A549 (cell line): ENCODE measurements at regions not wholly inside any gene's neighbourhood (a gene's known extent, or its start where the extent isn't known, plus 50 kb on each side); places are given as distances from the start of the nearest gene placed in this dataset.
"Not testable (repeated sequence)": the region's sequence is repeated elsewhere in the genome, so short reads cannot be mapped to it uniquely, and the experiment has no call there.

ENCODE experiments used
- ATAC-seq, 2 experiments: fragments of 200-7000 bp in 1 of 2; fragments of >200 bp in 1 of 2; cut with Nextera tagmentation in 1 of 2; cut with Tn5 transposase in 1 of 2; 3 replicates each; pipeline versions ENCODE4 v1.8.0 to v1.9.1; 2018 to 2020; ENCODE audit warnings: mild to moderate bottlenecking in 1 of 2, moderate library complexity in 1 of 2
- CTCF ChIA-PET: fragments of 300-600 bp; sonication (Branson Sonifier 250); formaldehyde crosslinking; extraction: SDS; loops from one replicate; lab custom pipeline; 2021; ENCODE audit warnings: antibody characterized with exemption, inconsistent platforms; lab: Yijun Ruan, JAX
- POLR2A ChIA-PET: fragments of 350-600 bp; formaldehyde crosslinking; extraction: SDS; loops from one replicate; lab custom pipeline; 2021; ENCODE audit warnings: antibody characterized with exemption, inconsistent platforms; lab: Yijun Ruan, JAX
- DNase-seq, 2 experiments: peaks; one replicate each; pipeline versions ENCODE4 v3.0.0 to v3.0.0-alpha.2; 2011 to 2016; ENCODE audit warnings: low read depth in 1 of 2, low spot score in 1 of 2
- FAIRE-seq: peaks from 2 replicates; lab custom pipeline; 2011; peaks lifted over from hg19 to GRCh38; lab: Jason Lieb, UNC
- H3K27ac ChIP-seq, 2 experiments: fragments of >200 bp; sonication (Bioruptor Twin); formaldehyde crosslinking; 3 replicates each; pipeline ENCODE4 v1.5.1; 2016 to 2017
- H3K4me1 ChIP-seq: fragments of >200 bp; sonication (Bioruptor Twin); formaldehyde crosslinking; 3 replicates; pipeline ENCODE4 v1.6.1; 2016
- H3K4me2 ChIP-seq: fragments of >200 bp; sonication (Bioruptor Twin); formaldehyde crosslinking; 3 replicates; pipeline ENCODE4 v1.6.1; 2016
- H3K4me3 ChIP-seq: fragments of >200 bp; sonication (Bioruptor Twin); formaldehyde crosslinking; 3 replicates; pipeline ENCODE4 v1.5.1; 2016
- H3K9me3 ChIP-seq: fragments of >200 bp; sonication (Bioruptor Twin); formaldehyde crosslinking; 3 replicates; pipeline ENCODE4 v1.6.1; 2016
- ATOH8 ChIP-seq: fragments of 250-450 bp; sonication (Bioruptor Pico); IDR thresholded peaks from 2 replicates; pipeline ENCODE4 v1.5.0; 2020; ENCODE audit warnings: low read depth, mild to moderate bottlenecking, moderate library complexity
- BHLHE40 ChIP-seq: IDR thresholded peaks from 2 replicates; pipeline ENCODE4 v1.6.1; 2012; ENCODE audit warnings: low read depth, low read length, inconsistent platforms
- CHD2 ChIP-seq: fragments of 150-350 bp; IDR thresholded peaks from 2 replicates; pipeline ENCODE4 v1.6.1; 2014; ENCODE audit warnings: low read length; ENCODE audit not compliant: partially characterized antibody
- CHD4 ChIP-seq: fragments of 200-600 bp; sonication (generic); IDR thresholded peaks from 2 replicates; pipeline ENCODE4 v1.6.1; 2016; ENCODE audit warnings: antibody characterized with exemption, mild to moderate bottlenecking, borderline replicate concordance
- EHF ChIP-seq: fragments of 250-450 bp; sonication (Bioruptor Pico); IDR thresholded peaks from 2 replicates; pipeline ENCODE4 v1.5.0; 2020; ENCODE audit warnings: mild to moderate bottlenecking
- ELK1 ChIP-seq: fragments of 150-350 bp; IDR thresholded peaks from 2 replicates; pipeline ENCODE4 v1.6.1; 2014; ENCODE audit warnings: low read depth, mild to moderate bottlenecking, low read length
- ESRRA ChIP-seq: fragments of 150-350 bp; IDR thresholded peaks from 2 replicates; pipeline ENCODE4 v1.6.1; 2014; ENCODE audit warnings: mild to moderate bottlenecking, low read length, borderline replicate concordance
- GATA3 ChIP-seq: IDR thresholded peaks from 2 replicates; pipeline ENCODE4 v1.6.1; 2012; ENCODE audit warnings: borderline replicate concordance
- HOXB5 ChIP-seq: fragments of 250-450 bp; sonication (Bioruptor Pico); IDR thresholded peaks from 2 replicates; pipeline ENCODE4 v1.5.0; 2020; ENCODE audit warnings: mild to moderate bottlenecking, moderate library complexity
- JUNB ChIP-seq: fragments of >200 bp; sonication (Bioruptor Twin); formaldehyde crosslinking; IDR thresholded peaks from 2 replicates; pipeline ENCODE4 v1.6.1; 2016
- MAFK ChIP-seq: fragments of 450-650 bp; IDR thresholded peaks from 2 replicates; pipeline ENCODE4 v1.6.1; 2014; ENCODE audit not compliant: partially characterized antibody
- MAZ ChIP-seq: fragments of 150-350 bp; IDR thresholded peaks from 2 replicates; pipeline ENCODE4 v1.6.1; 2014; ENCODE audit warnings: antibody characterized with exemption, low read depth, low read length, borderline replicate concordance
- MYC ChIP-seq: IDR thresholded peaks from 2 replicates; pipeline ENCODE4 v1.6.1; 2012; ENCODE audit warnings: mild to moderate bottlenecking, inconsistent platforms, low read length, improper control_type of control experiment, borderline replicate concordance
- PHF8 ChIP-seq: fragments of 200-600 bp; sonication (generic); IDR thresholded peaks from 2 replicates; pipeline ENCODE4 v1.6.1; 2016; ENCODE audit warnings: low read depth, mild to moderate bottlenecking, antibody characterized with exemption, moderate library complexity, borderline replicate concordance
- POLR2A ChIP-seq: IDR thresholded peaks from 2 replicates; pipeline ENCODE4 v1.6.1; 2012; ENCODE audit warnings: mild to moderate bottlenecking, low read length
- RAD21 ChIP-seq, 2 experiments: fragments of >200 bp in 1 of 2; sonication (Bioruptor Twin) in 1 of 2; formaldehyde crosslinking in 1 of 2; IDR thresholded peaks in 1 of 2; conservative IDR thresholded peaks in 1 of 2; 2 replicates in 1 of 2; 3 replicates in 1 of 2; pipeline ENCODE4 v1.6.1; 2012 to 2018; ENCODE audit warnings: inconsistent platforms in 1 of 2
- SREBF2 ChIP-seq: fragments of 450-650 bp; IDR thresholded peaks from 2 replicates; pipeline ENCODE4 v1.6.1; 2014; ENCODE audit warnings: mild to moderate bottlenecking, moderate library complexity
- ZC3H11A ChIP-seq: fragments of 450-650 bp; IDR thresholded peaks from 2 replicates; pipeline ENCODE4 v1.6.1; 2014; ENCODE audit warnings: antibody characterized with exemption, mild to moderate bottlenecking
- ZFP36 ChIP-seq: fragments of 450-650 bp; IDR thresholded peaks from 2 replicates; pipeline ENCODE4 v1.6.1; 2014; ENCODE audit warnings: borderline replicate concordance; ENCODE audit not compliant: partially characterized antibody
- WGBS: methylation state at CpG from one replicate; pipeline ENCODE4 v1.1.6; 2017; ENCODE audit errors: missing lambda C conversion rate; 5-methylcytosine and 5-hydroxymethylcytosine counted together
- TF ChIP-seq, protein P1 (sequence below): fragments of 250-450 bp; sonication (Bioruptor Pico); IDR thresholded peaks from 2 replicates; pipeline ENCODE4 v1.5.0; 2021; ENCODE audit warnings: mild to moderate bottlenecking, moderate library complexity, borderline replicate concordance
- TF ChIP-seq, protein P2 (sequence below): fragments of >200 bp; sonication (Bioruptor Twin); formaldehyde crosslinking; IDR thresholded peaks from 3 replicates; pipeline ENCODE4 v1.6.1; 2016
- TF ChIP-seq, protein P3 (sequence below): fragments of >200 bp; sonication (Bioruptor Twin); formaldehyde crosslinking; IDR thresholded peaks from 3 replicates; pipeline ENCODE4 v1.5.1; 2016

GRCh38 chr6:854406-855118 lies 161.6 kb upstream of the EXOC2 start:
- H3K4me1 ChIP-seq, result no peaks in the 10 kb centered on the region
- TF ChIP-seq HOXB5 (no peak), MYC (no peak), ZC3H11A (no peak), POLR2A (no peak), BHLHE40 (no peak), CHD4 (no peak)
- H3K4me2 ChIP-seq, result no peak overlapping the region
- POLR2A ChIA-PET, result no interaction called here
- DNase-seq (no peak), FAIRE-seq (no peak), ATAC-seq (no peak)
- CTCF ChIA-PET, result no interaction called here
- H3K27ac ChIP-seq, result no peak overlapping the region
- H3K4me3 ChIP-seq, result no peak overlapping the region
- H3K9me3 ChIP-seq, result no peaks in the 10 kb centered on the region
- 69% methylated on average over 12 of the region's 12 CpGs for WGBS

GRCh38 chr6:852216-852615 lies 159.3 kb upstream of the EXOC2 start:
- ATAC-seq, FAIRE-seq: not testable (repeated sequence)
- 61% methylated on average over 5 of the region's 5 CpGs for WGBS

GRCh38 chr6:849075-849506 lies 156.2 kb upstream of the EXOC2 start:
- 50% methylated on average over 5 of the region's 5 CpGs for WGBS
- DNase-seq (no peak), FAIRE-seq (no peak), ATAC-seq (no peak)
- H3K4me1 ChIP-seq, result no peaks in the 10 kb centered on the region
- no peaks in the 10 kb centered on the region for H3K9me3 ChIP-seq
- CTCF ChIA-PET, result interaction anchor here (0.6 to 1.8 kb wide), 2 partner anchors 11 to 588 kb away, joined by 3 to 4 read pairs; no protein-coding TSS in a partner anchor
- no peak overlapping the region for H3K4me3 ChIP-seq
- H3K4me2 ChIP-seq, result no peak overlapping the region
- no peak for TF ChIP-seq MAFK
- no peak for TF ChIP-seq ATOH8 (CRISPR knock-in tag)
- no peak for TF ChIP-seq ELK1
- no peak for TF ChIP-seq EHF (CRISPR knock-in tag)
- TF ChIP-seq JUNB, result no peak
- TF ChIP-seq GATA3, result no peak
- no peak for TF ChIP-seq SREBF2
- TF ChIP-seq, protein P1, sequence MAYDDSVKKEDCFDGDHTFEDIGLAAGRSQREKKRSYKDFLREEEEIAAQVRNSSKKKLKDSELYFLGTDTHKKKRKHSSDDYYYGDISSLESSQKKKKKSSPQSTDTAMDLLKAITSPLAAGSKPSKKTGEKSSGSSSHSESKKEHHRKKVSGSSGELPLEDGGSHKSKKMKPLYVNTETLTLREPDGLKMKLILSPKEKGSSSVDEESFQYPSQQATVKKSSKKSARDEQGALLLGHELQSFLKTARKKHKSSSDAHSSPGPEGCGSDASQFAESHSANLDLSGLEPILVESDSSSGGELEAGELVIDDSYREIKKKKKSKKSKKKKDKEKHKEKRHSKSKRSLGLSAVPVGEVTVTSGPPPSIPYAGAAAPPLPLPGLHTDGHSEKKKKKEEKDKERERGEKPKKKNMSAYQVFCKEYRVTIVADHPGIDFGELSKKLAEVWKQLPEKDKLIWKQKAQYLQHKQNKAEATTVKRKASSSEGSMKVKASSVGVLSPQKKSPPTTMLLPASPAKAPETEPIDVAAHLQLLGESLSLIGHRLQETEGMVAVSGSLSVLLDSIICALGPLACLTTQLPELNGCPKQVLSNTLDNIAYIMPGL (CRISPR knock-in tag), result no peak
- no peak for TF ChIP-seq ESRRA
- TF ChIP-seq PHF8, result no peak
- POLR2A ChIA-PET, result no interaction called here
- no peak overlapping the region for H3K27ac ChIP-seq

More at GRCh38 chr6:852216-852615, 159.3 kb upstream of the EXOC2 start:
- CTCF ChIA-PET, H3K27ac ChIP-seq, DNase-seq, H3K4me1 ChIP-seq, H3K4me2 ChIP-seq, H3K4me3 ChIP-seq, POLR2A ChIA-PET, H3K9me3 ChIP-seq: not testable (repeated sequence)

DNA sequence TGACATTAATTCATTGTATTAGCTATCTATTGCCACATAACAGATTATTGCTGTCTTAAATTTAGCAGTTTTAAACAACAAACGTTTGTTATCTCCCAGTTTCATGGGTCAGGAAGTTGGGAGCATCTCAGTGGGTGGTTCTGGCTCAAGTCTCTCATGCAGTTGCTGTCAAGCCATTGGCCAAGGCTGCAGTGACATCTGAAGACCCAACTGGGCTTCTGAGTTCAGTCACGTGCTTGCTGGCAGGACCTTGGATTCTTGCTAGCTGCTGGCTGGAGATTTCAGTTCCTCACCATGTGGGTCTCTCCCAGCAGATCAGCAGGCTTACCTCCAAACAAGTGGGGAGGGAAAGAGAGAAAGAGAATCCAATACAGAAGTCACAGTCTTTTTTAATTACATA lies 152.6 kb upstream of the EXOC2 start:
- FAIRE-seq, result no peak
- 14% methylated on average over 2 of the region's 2 CpGs for WGBS
- Histone ChIP-seq H3K4me1 (no peaks in the 10 kb centered on the region), H3K4me2 (no peak overlapping the region), H3K4me3 (no peak overlapping the region), H3K27ac (no peak overlapping the region), H3K9me3 (0 out of 3 replicates have a peak, but pooled peaks cover under 1% of the 10 kb centered on the region)
- DNase-seq, result no peak
- no peak for TF ChIP-seq MAZ
- no peak for TF ChIP-seq RAD21 (conservative IDR thresholded peaks at IDR 0.05 in 1 of 2, IDR thresholded peaks at IDR 0.05 in 1 of 2)
- TF ChIP-seq, protein P2, sequence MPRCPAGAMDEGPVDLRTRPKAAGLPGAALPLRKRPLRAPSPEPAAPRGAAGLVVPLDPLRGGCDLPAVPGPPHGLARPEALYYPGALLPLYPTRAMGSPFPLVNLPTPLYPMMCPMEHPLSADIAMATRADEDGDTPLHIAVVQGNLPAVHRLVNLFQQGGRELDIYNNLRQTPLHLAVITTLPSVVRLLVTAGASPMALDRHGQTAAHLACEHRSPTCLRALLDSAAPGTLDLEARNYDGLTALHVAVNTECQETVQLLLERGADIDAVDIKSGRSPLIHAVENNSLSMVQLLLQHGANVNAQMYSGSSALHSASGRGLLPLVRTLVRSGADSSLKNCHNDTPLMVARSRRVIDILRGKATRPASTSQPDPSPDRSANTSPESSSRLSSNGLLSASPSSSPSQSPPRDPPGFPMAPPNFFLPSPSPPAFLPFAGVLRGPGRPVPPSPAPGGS, result no peak
- no peak for TF ChIP-seq CHD2
- TF ChIP-seq, protein P3, sequence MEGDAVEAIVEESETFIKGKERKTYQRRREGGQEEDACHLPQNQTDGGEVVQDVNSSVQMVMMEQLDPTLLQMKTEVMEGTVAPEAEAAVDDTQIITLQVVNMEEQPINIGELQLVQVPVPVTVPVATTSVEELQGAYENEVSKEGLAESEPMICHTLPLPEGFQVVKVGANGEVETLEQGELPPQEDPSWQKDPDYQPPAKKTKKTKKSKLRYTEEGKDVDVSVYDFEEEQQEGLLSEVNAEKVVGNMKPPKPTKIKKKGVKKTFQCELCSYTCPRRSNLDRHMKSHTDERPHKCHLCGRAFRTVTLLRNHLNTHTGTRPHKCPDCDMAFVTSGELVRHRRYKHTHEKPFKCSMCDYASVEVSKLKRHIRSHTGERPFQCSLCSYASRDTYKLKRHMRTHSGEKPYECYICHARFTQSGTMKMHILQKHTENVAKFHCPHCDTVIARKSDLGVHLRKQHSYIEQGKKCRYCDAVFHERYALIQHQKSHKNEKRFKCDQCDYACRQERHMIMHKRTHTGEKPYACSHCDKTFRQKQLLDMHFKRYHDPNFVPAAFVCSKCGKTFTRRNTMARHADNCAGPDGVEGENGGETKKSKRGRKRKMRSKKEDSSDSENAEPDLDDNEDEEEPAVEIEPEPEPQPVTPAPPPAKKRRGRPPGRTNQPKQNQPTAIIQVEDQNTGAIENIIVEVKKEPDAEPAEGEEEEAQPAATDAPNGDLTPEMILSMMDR, result no peak
- no peak for TF ChIP-seq ZFP36
- TF ChIP-seq, all 56 proteins: peak for 0
- no peak for ATAC-seq
- CTCF ChIA-PET, result interaction anchor here (1.2 kb wide), 1 partner anchor 55 kb away, joined by 3 read pairs; no protein-coding TSS in a partner anchor
- POLR2A ChIA-PET, result no interaction called here
